DND-41 (cell line): ENCODE measurements at regions not wholly inside any gene's neighbourhood (a gene's known extent, or its start where the extent isn't known, plus 50 kb on each side); places are given as distances from the start of the nearest gene placed in this dataset.
A peak's percentile ranks its signal among the peaks of the same experiment; 100 is the strongest.
"Not testable (repeated sequence)": the region's sequence is repeated elsewhere in the genome, so short reads cannot be mapped to it uniquely, and the experiment has no call there.

Source experiments
- ATAC-seq: fragments of 200-7000 bp; cut with Tn5 transposase; 3 replicates; pipeline ENCODE4 v1.9.1; 2021; ENCODE audit warnings: low read depth; ENCODE audit not compliant: insufficient read depth
- DNase-seq: peaks from one replicate; pipeline ENCODE4 v3.0.0-alpha.2; 2020
- H2AFZ ChIP-seq: 2 replicates; pipeline ENCODE4 v1.6.0; 2012; ENCODE audit warnings: low read depth, low read length
- H3K27ac ChIP-seq: 2 replicates; pipeline ENCODE4 v1.5.1; 2012; ENCODE audit warnings: low read length, inconsistent platforms
- H3K27me3 ChIP-seq: fragments of 200-600 bp; sonication (generic); 2 replicates; pipeline ENCODE4 v1.6.0; 2012; ENCODE audit warnings: low read length, mild to moderate bottlenecking, inconsistent platforms; ENCODE audit not compliant: insufficient read depth, poor library complexity
- H3K36me3 ChIP-seq: 2 replicates; pipeline ENCODE4 v1.5.1; 2012; ENCODE audit warnings: low read length, inconsistent platforms; ENCODE audit not compliant: insufficient read depth
- H3K4me1 ChIP-seq: 2 replicates; pipeline ENCODE4 v1.5.1; 2012; ENCODE audit warnings: mild to moderate bottlenecking, low read length; ENCODE audit not compliant: insufficient read depth
- H3K4me2 ChIP-seq: 2 replicates; pipeline ENCODE4 v1.6.0; 2012; ENCODE audit warnings: mild to moderate bottlenecking, moderate library complexity, low read length, inconsistent platforms; ENCODE audit not compliant: insufficient read depth
- H3K4me3 ChIP-seq, 2 experiments: fragments of 200-600 bp in 1 of 2; shearing (Covaris generic) in 1 of 2; 2 replicates each; pipeline ENCODE4 v1.5.1; 2012 to 2016; ENCODE audit warnings: inconsistent platforms in 2 of 2, low read length in 2 of 2, mild to moderate bottlenecking in 2 of 2, low read depth in 1 of 2, moderate library complexity in 1 of 2
- H3K79me2 ChIP-seq: 2 replicates; pipeline ENCODE4 v1.6.0; 2012; ENCODE audit warnings: low read length, inconsistent platforms; ENCODE audit not compliant: insufficient read depth
- H3K9ac ChIP-seq: 2 replicates; pipeline ENCODE4 v1.6.0; 2012; ENCODE audit warnings: low read depth, mild to moderate bottlenecking, inconsistent platforms, low read length, moderate library complexity
- H3K9me3 ChIP-seq: 2 replicates; pipeline ENCODE4 v1.5.1; 2012; ENCODE audit warnings: low read length, moderate library complexity, mild to moderate bottlenecking, inconsistent platforms; ENCODE audit not compliant: insufficient read depth, severe bottlenecking
- H4K20me1 ChIP-seq: 2 replicates; pipeline ENCODE4 v1.6.0; 2012; ENCODE audit warnings: low read length; ENCODE audit not compliant: insufficient read depth

DNA sequence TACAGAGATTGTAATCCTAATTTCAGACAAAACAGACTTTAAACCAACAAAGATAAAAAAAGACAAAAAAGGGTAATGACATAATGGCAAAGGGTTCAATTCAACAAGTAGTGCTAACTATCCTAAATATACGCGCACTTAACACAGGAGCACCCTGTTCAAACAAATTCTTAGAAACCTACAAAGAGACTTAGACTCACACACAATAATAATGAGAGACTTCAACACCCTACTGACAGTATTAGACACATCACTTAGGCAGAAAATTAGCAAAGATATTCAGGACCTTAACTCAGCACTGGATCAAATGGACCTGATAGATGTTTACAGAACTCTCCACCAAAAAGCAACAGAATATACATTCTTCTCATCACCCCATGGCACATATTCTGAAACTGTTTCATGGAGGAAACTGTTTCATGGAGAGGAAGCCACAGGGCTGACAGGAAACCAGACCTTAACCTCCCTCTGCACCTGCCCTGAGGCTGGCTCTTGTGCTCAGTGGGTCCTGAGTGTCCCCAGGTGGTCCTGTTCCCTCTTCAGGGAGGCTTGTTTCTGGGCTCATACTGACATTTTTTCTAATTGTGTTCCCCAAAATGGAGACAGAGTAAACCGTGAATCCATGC lies 54.7 kb downstream of the OR4M2 start:
- H3K79me2 ChIP-seq, H3K4me1 ChIP-seq, H3K36me3 ChIP-seq, H3K27me3 ChIP-seq, H3K27ac ChIP-seq, H4K20me1 ChIP-seq, DNase-seq, H3K4me2 ChIP-seq, H3K4me3 ChIP-seq, H3K9ac ChIP-seq, H2AFZ ChIP-seq, H3K9me3 ChIP-seq: not testable (repeated sequence)
- ATAC-seq = peak; percentile 87

DNA sequence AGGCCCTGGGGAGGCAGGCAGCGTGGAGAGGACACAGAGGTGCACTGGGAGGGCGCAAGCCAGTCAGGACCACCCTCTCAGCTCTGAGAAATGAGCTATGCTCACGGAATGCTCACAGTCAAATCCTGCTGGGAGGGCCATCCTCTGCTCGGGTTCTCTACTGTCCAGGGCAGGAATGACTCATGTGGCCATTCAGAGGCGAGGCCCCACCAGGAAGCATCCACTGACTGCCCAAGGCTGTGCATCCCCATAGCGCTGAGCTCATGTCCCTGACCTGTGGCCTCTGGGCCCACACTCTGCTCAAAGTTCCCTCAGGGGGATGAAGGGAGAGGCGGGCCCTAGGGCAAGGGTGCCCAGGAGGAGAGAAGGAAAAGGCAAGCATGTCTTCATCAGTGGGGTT lies 57.2 kb downstream of the OR4M2 start:
- not testable (repeated sequence) for H3K9ac ChIP-seq, H3K4me3 ChIP-seq, H3K27ac ChIP-seq, DNase-seq, H3K36me3 ChIP-seq, ATAC-seq, H3K4me2 ChIP-seq, H3K9me3 ChIP-seq, H3K4me1 ChIP-seq, H4K20me1 ChIP-seq, H2AFZ ChIP-seq, H3K79me2 ChIP-seq, H3K27me3 ChIP-seq

DNA sequence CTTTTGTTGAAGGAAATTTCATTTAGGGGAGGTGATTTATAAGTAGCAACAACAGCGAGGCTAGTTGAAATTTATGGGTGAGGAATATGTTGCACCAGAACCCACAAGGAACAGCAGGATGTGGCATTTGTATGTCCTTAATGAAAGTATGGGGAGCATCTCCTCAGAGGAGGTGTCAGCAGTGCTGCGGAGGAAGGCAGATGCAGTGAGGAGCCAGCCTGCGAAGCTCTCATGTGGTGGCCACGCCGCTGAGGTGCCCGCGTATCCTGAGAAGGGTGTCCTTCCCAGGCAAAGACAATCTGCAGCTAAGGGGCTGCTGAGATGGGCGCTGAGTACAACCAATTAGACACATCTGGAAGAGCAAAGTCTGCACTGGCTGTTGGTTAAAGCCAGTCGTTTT lies 60.8 kb downstream of the OR4M2 start:
- H3K9ac ChIP-seq, H3K36me3 ChIP-seq: not testable (repeated sequence)
- ATAC-seq = peak; percentile 92

DNA sequence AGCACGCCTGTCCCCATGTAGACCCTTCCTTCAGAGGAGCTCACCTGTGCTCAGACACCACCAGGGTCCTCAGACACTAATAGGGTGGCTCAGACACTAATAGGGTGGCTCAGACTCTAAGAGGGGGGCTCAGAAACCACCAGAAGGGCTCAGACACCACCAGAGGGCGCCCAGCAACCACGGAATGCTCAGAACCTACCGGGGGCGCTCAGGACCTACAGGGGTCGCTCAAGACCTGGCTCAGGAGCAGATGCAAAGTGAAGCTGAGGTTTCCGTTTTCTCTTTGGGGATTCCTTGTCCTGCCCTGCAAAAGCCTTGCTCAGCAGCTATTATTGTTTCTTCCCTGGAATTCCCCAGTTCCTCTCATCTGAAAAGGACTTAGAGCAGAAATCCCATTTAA lies 67.8 kb downstream of the OR4M2 start:
- not testable (repeated sequence) for H3K9me3 ChIP-seq, H3K79me2 ChIP-seq, H3K9ac ChIP-seq, H3K4me1 ChIP-seq, H3K27ac ChIP-seq, H3K27me3 ChIP-seq, H3K36me3 ChIP-seq, H3K4me2 ChIP-seq, H2AFZ ChIP-seq, H4K20me1 ChIP-seq, DNase-seq, H3K4me3 ChIP-seq
- peak; percentile 100 for ATAC-seq

More for the DNA sequence above, 60.8 kb downstream of the OR4M2 start:
- not testable (repeated sequence) for H3K27ac ChIP-seq, H3K4me2 ChIP-seq, H3K4me1 ChIP-seq, H3K27me3 ChIP-seq, H3K9me3 ChIP-seq, H4K20me1 ChIP-seq, DNase-seq, H2AFZ ChIP-seq, H3K79me2 ChIP-seq, H3K4me3 ChIP-seq

DNA sequence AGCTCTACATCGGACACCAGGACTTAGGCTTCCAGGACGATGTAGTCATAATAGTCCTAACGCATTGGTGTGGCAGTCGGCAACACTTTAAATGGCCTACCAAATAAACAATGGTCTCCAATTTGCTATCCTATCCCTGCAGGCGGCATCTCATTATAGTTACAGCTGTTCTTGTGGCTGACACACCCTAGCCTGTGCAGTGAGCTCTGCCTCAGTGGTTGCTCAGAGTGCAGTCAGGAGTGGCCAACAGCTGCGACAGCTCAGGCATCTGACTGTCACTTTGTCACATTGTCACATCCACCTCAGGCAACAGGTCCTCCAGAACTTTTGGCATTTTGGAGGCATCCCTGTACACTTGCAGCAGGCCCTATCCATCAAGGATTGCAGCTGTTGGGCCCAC lies 77.9 kb downstream of the OR4M2 start:
- not testable (repeated sequence) for ATAC-seq, H3K27ac ChIP-seq, H2AFZ ChIP-seq, H3K36me3 ChIP-seq, H3K9ac ChIP-seq, H3K4me1 ChIP-seq, H3K4me3 ChIP-seq, H3K27me3 ChIP-seq, DNase-seq, H3K9me3 ChIP-seq, H3K4me2 ChIP-seq, H3K79me2 ChIP-seq, H4K20me1 ChIP-seq

DNA sequence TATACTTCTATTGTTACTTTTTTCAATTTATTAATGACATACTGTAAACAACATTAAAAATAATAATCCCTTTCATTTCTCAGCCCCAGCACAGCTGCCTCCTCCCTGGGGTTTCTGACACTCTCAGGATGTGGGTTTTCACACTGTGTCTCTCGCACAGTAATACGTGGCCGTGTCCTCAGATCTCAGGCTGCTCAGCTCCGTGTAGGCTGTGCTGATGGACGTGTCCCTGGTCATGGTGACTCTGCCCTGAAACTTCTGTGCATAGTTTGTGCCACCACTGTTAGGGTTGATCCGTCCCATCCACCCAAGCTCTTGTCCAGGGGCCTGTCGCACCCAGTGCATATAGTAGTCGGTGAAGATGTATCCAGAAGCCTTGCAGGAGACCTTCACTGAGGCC lies 80.0 kb downstream of the OR4M2 start:
- H3K27me3 ChIP-seq, H3K4me1 ChIP-seq, H4K20me1 ChIP-seq, H3K27ac ChIP-seq, H3K9ac ChIP-seq, H3K79me2 ChIP-seq, DNase-seq, H3K4me2 ChIP-seq, H3K4me3 ChIP-seq, H3K9me3 ChIP-seq, H3K36me3 ChIP-seq, H2AFZ ChIP-seq: not testable (repeated sequence)
- ATAC-seq = peak; percentile 46

DNA sequence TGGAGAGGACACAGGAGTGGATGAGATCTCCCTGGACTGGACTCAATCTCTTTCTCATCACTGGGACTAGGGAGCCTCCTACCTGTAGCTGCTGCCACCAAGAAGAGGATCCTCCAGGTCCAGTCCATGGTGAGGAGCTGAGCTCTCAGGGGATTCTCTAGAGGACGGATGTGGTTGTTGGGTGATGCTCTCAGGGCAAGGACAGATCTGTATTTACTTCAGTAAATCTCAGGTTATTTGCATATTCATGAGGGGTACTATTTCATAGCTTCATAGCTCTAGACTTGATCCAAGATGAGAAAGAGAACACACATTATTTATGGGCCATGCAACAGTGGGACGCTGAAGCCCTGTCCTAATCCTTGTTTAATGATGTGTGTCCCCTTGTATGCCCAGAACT lies 80.4 kb downstream of the OR4M2 start:
- H3K9me3 ChIP-seq, H3K27me3 ChIP-seq, H2AFZ ChIP-seq, H3K4me2 ChIP-seq, H3K4me1 ChIP-seq, DNase-seq, H3K9ac ChIP-seq, H3K27ac ChIP-seq, H3K36me3 ChIP-seq, H3K4me3 ChIP-seq, H4K20me1 ChIP-seq, H3K79me2 ChIP-seq: not testable (repeated sequence)
- peak; percentile 71 for ATAC-seq

DNA sequence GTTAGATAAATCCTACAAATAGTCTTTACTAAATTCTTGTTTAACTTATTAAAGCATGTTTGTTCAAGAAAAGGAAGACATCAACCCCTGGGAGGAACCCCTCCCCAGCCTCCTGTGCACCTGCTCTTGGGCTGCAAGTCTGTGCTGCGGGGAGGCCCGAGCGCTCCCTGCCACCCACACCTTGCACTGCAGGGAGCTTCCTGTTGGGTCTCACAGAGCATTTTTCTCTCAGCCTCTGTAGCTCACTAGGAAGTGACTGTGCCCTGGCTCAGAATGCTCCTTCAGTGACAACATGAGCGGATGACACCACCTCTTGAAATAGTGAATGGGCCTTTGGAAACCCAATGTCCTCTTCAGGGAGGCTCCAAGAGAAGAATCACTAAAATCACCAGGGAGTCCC lies 81.1 kb downstream of the OR4M2 start:
- H4K20me1 ChIP-seq, H3K79me2 ChIP-seq, H3K4me1 ChIP-seq, H3K27me3 ChIP-seq, H3K9me3 ChIP-seq, H3K4me2 ChIP-seq, H2AFZ ChIP-seq, H3K9ac ChIP-seq, H3K36me3 ChIP-seq, DNase-seq, H3K27ac ChIP-seq, H3K4me3 ChIP-seq: not testable (repeated sequence)
- peak; percentile 92 for ATAC-seq
